ENCODE measurements at regions not wholly inside any gene's neighbourhood (a gene's known extent, or its start where the extent isn't known, plus 50 kb on each side); places are given as distances from the start of the nearest gene placed in this dataset.
"Not testable (repeated sequence)": the region's sequence is repeated elsewhere in the genome, so short reads cannot be mapped to it uniquely, and the experiment has no call there.

DNA sequence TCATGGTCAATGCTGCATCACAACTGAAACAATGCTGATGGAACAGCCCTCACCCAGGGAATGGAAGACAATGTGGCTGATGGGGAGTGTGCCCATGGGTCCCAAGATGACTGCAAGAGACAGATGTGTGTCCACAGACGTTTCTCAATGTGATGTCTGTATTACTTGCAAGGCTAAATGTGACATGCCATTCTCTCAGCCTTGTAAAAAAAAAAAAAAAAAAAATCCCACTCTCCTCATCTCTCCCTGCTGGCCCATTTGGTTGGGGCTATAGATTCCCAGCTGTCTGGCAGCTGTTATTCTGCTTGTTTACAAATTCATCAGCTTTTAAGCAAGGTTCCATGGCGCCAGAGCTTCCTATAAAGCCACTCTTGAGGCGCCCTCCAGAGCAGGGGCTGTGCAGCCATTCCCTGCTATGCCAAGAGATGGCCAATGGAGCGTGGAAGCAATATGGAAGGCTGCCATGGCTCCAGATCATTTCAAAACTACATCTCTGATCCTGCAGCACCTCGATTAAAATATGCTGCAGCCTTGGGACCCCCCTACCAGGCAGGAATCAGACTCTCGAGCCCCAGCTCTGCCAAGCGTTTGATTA, 294.8 kb downstream of the FOXO1 start:
- DNase-seq (ENCODE audit: extremely low read depth, low read depth), result no peak

DNA sequence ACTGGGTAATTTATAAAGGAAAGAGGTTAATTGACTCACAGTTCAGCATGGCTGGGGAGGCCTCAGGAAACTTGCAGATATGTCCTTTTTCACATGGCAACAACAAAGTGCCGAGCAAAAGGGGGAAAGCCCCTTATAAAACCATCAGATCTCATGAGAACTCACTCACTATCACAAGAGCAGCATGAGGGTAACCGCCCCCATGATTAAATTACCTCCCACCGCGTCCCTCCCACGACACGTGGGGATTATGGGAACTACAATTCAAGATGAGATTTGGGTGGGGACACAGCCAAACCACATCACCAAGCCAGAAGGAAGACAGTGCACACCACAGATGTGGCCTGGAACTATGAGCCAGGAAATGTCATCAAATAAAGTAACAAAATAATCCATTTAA, 292.8 kb downstream of the FOXO1 start:
- not testable (repeated sequence) for DNase-seq (ENCODE audit: extremely low read depth, low read depth)

DNA sequence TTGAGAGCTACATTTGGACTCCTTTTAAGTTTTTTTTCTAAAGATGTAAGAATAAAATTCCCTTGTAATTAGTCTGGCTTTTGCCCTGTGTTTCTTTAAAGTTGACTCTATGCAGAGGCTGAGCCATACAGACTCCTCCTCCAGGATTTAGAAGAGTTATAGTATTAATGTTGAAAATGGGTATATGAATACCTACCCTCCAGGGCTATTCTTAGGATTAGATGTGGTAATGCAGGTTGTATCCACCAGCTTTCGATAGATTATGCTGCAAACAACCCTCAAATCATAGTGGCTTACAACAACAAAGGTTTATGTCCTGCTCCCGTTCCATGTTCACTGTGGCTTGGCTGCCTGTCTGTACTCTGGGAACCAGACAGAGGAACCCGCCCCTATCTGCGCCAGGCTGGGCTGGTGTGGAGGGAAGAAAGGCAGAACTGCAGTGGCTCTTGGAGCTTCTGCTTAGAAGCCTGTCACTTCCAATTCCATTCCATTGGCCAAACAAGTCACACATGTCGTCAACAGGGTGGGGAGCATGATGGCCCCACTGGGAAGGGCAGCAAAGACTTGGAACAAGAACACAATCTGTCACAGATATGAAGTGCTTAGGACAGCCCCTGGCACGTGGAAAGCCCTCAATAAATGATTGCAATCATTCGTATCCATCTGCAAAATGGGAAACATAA, 290.8 kb downstream of the FOXO1 start:
- DNase-seq (ENCODE audit: extremely low read depth, low read depth), result no peak

DNA sequence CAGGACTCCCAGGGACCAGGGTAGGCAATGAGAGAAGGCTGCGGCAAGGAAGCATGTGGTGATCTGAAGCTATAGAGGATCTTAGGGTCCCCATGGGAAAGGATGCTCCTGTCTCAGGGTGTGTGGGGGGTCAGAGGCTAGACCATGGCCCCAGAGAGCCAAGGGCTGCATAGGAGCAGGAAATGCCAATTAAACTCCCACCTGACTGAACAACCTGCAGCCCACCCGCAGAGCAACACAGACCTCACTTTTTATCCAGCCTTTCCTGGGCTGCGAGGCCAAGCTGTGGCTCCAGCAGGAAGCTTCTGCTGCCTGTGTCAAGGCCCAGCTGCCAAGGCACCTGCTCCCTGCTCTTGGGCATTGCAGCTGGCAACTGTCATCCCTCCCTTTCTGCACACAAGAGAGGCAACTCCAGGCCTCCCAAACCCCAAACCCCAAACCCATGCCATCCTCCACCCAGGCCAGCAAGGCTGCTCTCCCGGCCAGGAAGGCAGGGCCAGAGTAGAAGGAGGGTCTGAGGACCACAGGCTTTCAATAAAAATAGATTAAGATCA, 290.1 kb downstream of the FOXO1 start:
- no peak for DNase-seq (ENCODE audit: extremely low read depth, low read depth)

DNA sequence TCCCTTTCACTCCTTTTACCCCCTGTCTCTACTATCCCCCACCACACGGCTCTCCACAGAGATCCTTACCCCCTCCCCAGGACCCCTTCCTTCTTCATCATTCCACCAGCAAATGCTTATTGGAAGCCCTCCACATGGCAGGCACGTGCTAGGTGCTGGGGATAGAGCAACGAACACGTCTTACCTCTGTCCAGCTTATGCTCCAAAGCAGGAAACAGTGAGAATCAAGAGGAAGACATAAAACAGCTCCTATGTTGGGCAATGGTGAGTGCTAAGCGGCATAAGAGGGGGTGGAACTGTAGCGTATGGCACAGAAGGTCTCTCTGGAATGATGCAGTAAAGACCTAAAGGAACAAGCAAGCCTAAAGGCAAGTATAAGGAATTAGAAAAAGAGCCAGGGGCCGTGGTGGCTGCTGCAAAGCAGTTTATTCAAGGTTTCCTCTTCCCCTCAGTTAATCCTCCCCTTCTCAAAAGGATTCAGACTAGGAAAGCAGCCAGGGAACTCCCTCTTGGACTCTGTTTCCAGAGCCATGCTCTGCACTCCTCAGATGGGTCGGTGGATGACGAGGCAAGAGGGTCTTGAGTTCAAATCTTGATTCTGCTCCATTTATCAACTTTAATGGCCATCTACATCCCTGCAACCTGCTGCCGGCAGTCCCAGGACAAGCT, 289.4 kb downstream of the FOXO1 start:
- no peak for DNase-seq (ENCODE audit: extremely low read depth, low read depth)

DNA sequence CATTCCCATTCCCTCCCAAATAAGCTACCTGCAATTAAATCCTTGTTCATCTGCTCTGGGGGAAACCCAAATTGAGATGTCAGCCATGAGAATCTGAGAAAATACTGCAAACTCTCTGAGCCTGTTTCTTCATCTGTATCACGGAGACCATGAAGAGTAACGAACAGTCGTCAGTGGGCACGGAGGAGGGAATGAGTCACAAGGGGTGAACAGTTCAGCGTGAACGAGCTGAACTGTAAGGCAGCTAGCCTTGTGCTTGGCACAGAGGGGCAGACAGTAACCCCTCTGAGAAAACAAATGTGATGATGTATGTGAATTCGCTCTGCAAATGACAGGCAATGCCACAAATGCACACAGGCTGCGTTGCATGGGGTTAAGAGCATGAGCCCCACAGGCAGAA, 288.7 kb downstream of the FOXO1 start:
- no peak for DNase-seq (ENCODE audit: extremely low read depth, low read depth)

DNA sequence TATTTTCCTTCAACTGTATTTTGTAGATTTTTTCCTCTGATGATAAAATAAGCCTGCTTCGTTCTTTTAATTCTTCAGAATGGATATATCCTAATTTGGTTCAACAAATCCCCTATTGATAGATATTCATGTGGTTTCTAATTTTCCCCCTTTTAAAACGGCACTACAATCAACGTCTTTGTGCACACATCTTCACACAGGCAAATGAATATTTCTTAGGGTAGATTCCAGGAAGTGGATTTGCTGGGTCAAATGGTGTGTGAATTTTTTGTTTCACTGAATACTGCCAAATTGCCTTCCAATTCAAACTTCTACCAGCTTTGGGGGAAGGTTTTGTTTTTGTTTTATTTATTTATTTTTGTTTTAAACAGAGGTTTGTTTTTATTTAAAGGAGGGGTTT, 287.2 kb downstream of the FOXO1 start:
- DNase-seq (ENCODE audit: extremely low read depth, low read depth), result no peak

DNA sequence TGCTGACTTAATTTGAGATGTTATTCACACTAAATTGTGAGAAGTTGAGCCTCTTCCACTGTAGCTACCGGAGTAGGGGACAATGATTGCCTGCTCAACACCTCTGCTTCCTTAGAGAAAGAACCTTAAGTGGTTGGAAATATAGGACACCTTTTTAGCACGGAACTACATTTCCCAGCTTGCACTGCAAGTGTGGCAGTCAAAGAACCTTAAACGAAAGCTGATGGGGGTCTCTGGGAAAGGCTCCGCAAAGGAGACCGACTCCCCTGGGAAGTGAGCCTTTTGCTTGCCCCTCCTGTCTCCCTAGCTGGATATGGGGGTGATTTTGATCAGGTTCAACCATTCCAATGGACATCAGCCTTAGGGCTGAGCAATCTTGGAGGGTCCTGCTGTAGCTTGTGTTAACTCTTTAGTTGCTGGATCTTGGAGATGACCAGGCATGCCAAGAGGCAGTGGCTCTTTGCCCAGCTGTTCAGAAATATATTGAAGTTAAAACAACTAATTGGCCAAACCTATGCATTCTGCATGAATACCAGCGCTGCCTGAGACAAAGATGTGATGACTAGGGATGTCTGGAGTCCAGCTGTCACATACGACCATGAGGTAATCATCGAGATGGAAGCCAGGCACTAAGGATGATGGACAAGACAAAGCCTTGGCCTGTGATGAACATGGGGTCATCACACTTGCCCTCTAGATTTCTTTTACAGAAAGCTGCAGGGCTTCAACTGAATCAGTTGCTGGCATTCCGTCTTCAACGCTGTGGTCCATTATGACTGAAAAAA, 286.5 kb downstream of the FOXO1 start:
- DNase-seq (ENCODE audit: extremely low read depth, low read depth), result no peak

DNA sequence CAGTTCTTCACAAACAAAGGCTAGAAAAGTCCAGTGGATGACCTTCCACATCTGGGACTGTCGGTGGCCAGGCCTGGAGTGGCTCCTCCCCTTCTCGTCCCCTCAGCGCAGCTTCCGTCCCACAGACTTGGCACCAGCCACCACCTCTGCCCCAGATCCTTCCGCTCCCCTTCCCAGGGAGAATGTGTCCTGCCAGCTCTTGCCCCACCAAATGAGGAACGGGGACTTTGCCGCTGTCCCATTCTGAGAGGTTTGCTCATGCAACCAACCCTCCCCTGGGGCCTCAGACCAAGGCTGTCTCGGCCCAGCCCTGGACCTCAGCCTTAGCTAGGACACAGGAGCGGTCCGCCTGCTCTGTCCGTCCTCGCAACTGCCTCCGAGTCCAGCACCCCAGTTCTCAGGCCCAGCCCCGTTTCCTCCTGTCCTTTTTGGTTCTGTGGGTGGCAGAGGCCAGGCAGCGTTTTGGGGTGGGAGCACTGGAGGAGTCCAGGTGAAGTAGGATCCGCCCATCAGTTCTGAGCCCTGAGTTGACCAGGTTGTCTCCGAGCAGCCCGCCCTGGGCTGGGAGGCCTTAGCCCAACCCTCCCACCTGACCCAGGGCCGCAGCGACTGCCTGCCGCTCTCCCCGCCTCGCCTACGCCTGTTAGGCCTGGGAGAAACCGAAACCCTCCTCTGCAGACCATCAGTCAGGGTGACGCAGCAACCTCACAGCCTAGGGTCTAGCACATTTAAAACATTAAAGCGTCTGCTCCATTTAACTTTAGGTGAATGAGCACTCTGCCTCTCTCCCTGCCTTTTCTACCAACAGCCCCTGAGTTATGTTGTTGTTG, 284.3 kb downstream of the FOXO1 start:
- DNase-seq (ENCODE audit: extremely low read depth, low read depth), result no peak

DNA sequence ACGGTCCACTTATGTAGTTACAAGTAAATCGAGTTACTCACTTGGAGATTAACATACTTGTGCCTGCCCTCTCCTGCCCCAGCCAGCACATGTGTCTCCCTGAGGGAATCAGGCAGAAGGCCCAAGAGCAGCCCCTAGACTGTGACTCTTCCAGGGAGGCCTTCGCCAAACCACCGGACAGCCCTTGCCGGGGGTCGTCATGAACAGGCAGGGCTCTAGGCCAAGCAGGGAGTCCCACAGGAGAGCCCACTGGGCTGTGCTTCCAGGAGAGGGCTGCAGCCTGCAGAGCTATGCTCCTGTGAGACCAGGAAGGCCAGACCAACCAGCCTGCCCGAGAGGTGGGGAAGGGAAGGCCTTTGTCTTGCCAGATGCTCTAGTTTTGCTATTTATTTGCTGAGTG, 283.3 kb downstream of the FOXO1 start:
- no peak for DNase-seq (ENCODE audit: extremely low read depth, low read depth)

DNA sequence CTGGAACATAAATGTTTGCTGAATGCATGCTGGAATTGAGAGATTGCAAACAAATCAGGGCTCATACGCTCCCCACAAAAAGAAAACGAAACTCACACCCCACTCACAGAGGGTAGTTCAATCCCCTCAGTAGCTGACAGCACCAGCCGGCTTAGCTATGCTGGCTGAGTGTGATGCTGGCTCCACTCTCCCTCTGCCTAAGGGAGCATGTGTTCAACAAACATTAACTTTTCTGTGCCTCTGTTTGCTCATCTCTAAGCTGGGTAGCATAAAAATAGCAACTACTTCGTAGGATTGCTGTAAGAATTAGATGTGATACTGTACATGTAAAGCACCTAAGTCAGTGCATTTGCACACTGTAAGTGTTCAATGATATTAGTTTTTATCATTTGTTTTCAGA, 282.6 kb downstream of the FOXO1 start:
- no peak for DNase-seq (ENCODE audit: extremely low read depth, low read depth)

DNA sequence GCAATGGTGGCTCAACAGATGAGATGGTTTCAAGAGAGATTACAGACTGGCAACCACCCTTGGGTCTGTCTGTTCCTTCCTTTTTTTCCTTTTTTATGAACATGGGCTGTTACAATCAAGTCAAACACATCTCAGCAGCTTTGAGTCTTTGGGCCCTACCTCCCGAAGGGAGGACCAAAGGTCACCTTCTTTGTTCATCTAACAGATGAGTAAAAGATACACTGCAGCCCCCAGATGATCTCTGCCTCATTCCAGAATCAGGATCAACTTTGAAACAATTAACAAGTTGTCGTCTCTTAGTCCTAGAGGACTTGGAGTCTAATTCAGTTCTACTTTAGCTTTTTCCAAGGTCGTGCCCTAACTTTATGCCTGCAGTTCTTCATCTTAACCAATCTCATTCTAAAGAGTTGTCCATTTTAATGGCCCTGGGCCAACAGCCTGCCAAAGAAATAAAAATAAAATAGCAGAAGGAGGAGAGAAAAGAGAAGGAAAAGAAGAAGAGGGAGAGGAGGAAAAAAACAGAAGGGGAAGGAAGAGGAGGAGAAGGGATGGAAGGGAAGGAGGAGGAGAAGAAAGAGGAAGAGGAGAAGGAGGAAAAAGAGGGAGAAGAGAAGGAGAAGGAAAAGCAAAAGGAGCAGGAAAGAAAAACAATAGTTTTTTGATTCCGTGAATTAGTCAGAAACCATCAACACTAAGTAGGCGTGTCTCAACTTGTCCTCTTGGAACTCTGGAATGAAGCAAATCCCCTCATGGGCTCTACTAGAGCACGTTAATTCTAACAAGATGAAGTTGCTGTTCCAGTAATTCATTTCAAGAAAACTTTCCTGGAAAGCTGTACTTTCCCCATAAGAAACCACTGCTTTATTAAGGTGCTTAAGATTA, 281.2 kb downstream of the FOXO1 start:
- DNase-seq (ENCODE audit: extremely low read depth, low read depth), result no peak

DNA sequence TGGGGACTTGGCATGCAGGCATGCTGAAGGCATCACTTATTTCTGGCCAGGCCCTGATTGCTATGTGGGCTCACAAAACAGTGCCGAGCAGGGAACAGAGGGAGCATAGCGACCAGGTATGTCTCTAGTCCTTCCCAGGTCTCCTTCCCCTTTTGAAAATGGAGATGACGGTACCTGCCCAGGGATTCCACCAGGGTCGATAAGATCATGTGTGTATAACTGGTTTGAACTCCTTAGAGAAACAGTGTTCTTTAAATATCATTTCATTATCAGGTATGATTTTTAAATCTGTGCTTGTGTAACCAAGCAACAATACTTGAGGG, 280.6 kb downstream of the FOXO1 start:
- no peak for DNase-seq (ENCODE audit: extremely low read depth, low read depth)

DNA sequence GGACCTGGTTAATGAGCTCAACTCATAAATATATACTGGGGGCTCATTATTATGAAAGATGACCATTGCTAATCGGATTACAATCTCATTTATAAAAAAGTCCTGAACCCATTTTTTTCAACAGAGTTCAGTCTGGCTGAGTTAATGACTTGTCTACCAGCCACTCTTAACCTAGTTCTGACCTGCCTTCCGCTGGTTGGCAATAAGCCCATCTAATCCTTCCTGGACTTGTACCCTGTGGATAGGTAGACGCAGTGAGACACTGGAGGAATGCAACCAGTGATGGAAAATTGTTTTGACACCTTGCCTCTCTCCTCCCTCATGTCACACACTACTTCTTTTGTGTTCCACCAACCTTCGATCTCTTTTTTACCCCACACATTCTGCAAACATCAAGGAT, 279.9 kb downstream of the FOXO1 start:
- no peak for DNase-seq (ENCODE audit: extremely low read depth, low read depth)

DNA sequence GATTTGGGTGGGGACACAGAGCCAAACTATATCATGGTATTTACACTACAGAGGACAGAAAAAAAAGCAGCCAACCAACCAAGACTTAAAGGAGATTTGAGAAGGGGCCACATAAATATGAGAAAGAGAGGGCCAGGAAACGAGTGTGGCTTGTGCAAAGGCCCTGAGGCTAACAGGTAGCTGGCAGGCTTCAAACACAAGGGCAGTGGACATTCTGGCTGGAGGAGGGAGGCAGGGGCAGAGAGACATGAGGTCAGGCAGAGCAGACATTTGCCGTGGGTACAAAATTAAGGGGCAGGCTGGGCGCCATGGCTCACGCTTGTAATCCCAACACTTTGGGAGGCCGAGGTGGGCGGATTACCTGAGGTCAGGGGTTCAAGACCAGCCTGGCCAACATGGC, 278.7 kb downstream of the FOXO1 start:
- DNase-seq (ENCODE audit: extremely low read depth, low read depth), result no peak

DNA sequence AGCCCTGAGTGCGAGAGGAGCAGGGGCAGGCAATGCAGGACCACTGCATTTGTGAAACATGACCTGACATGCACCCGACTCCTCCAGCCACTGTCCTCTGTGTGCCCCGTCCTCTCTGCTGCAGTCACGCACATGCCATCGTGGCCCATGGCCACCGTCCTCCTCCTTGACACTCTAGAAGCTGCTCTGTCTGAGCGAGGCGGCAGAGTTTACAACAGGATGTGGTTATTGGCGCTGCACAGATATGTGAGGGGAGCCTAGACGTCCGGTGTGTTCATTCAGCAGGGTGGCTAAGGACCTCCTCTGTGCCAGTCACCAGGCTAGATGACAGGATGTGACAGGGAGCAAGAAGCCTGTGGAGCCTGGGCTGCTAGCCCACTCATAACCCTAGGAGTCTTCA, 277.8 kb downstream of the FOXO1 start:
- no peak for DNase-seq (ENCODE audit: extremely low read depth, low read depth)

DNA sequence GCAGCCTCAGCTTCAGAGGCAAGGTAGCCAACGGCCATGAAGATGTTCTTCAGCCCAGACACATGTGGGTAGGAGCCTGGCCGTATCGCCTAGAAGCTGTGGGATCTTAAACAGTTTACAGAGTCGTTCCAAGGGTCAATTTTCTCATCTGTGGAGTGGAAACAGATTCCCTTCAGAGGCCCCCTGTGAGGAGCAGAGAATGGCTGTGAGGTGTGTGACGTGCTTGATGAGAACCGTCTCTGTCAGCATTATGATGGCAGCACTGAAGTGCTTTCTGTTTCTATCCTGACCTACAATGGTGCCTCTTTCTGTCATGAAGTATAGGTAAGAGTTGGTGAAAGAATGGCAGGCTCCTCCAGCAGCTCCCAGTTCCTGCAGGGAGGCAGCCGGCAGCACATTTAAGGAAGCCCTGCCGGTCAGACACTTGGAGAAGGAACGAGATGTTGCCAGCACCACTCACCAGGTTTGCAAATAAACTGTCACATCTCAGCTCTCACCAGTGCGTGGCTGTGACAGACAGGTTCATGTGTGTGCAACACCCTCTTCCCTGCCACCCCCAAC, 277.3 kb downstream of the FOXO1 start:
- no peak for DNase-seq (ENCODE audit: extremely low read depth, low read depth)

DNA sequence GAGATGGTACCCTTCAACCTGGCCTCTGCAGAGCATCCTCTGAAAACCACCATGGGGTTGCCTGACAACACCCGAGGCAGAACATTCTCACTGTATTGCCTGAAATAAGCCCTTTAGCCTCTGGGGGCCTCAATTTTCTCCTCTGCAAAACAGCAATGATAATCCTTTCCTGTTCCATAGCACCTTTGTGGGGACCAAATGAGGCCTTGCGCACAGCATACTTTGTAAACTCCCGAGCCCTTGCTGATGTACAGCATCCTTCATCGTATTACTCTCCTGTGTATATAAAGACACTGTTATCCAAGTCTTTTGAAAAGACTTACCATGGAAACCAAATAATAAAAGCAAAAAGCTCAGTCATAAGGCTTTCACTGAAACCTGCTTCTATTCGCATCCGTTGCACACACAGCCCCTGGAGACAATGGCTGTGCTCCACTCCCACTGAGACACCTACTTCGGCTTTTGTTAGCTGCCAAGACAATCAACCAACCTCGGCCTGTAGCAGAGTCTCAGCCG, 276.0 kb downstream of the FOXO1 start:
- no peak for DNase-seq (ENCODE audit: extremely low read depth, low read depth)

DNA sequence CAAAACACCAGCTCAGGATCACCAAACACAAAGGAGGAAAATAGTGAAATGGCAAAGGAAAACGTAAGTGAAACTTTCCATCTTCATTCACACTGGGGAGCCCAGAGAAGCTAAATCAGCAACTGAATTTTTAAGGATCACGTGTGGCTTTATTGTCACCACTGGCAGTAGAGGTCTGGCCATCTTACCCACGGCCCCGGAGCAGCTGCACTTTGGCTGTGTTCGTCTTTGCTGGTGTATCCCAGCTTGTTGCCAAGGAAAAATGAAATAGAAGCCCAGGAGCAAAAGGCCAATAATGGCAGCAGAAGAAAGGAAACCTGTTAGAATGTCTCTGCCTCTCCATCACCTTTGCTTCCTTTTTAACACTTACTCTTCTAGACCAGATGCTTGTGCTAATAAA, 274.7 kb downstream of the FOXO1 start:
- DNase-seq (ENCODE audit: extremely low read depth, low read depth), result no peak
